CD14-positive monocyte (primary cell): ENCODE measurements at regions not wholly inside any gene's neighbourhood (a gene's known extent, or its start where the extent isn't known, plus 50 kb on each side); places are given as distances from the start of the nearest gene placed in this dataset.

ENCODE experiments used
- DNase-seq, 3 donors: peaks; one replicate each; pipeline ENCODE4 v3.0.0-alpha.2; 2011 to 2022
- H2AFZ ChIP-seq: 2 replicates; pipeline ENCODE4 v1.6.0; 2012; ENCODE audit warnings: mild to moderate bottlenecking, low read depth, low read length, inconsistent platforms; ENCODE audit not compliant: insufficient read depth, poor library complexity, severe bottlenecking
- H3K27ac ChIP-seq, 2 donors: 1 replicate in 1 of 2; 2 replicates in 1 of 2; pipeline ENCODE4 v1.5.1; 2012 to 2013; ENCODE audit warnings: low read length in 2 of 2, control low read depth in 1 of 2, inconsistent platforms in 1 of 2, low read depth in 1 of 2, mild to moderate bottlenecking in 1 of 2
- H3K27me3 ChIP-seq, 2 donors: one replicate each; pipeline versions ENCODE4 v1.6.0 to v1.6.1; 2011 to 2013; ENCODE audit warnings: low read length in 2 of 2; ENCODE audit not compliant: control insufficient read depth in 2 of 2, insufficient read depth in 2 of 2
- H3K36me3 ChIP-seq, 2 donors: replicated peaks in 1 of 2; 1 replicate in 1 of 2; 2 replicates in 1 of 2; pipeline versions ENCODE4 v1.5.1 to v1.6.1; 2012 to 2013; ENCODE audit warnings: low read length in 2 of 2, control low read depth in 1 of 2, inconsistent platforms in 1 of 2, mild to moderate bottlenecking in 1 of 2; ENCODE audit not compliant: insufficient read depth in 2 of 2, control insufficient read depth in 1 of 2
- H3K4me1 ChIP-seq, 2 donors: 1 replicate in 1 of 2; 2 replicates in 1 of 2; pipeline versions ENCODE4 v1.5.1 to v1.6.1; 2012 to 2013; ENCODE audit warnings: low read length in 2 of 2, control low read depth in 1 of 2, inconsistent platforms in 1 of 2, mild to moderate bottlenecking in 1 of 2, moderate library complexity in 1 of 2; ENCODE audit not compliant: insufficient read depth in 2 of 2, control insufficient read depth in 1 of 2
- H3K4me2 ChIP-seq: replicated peaks from 2 replicates; pipeline ENCODE3; 2012; ENCODE audit warnings: low read length, moderate library complexity, mild to moderate bottlenecking; ENCODE audit not compliant: poor library complexity, severe bottlenecking; ENCODE audit errors: extremely low read depth
- H3K4me3 ChIP-seq, 3 experiments: fragments of 200-600 bp in 1 of 3; sonication (generic) in 1 of 3; replicated peaks in 1 of 3; 1 replicate in 2 of 3; 2 replicates in 1 of 3; pipeline ENCODE4 v1.5.1; 2011 to 2013; ENCODE audit warnings: low read length in 3 of 3, mild to moderate bottlenecking in 3 of 3, control low read depth in 2 of 3, low read depth in 2 of 3, inconsistent platforms in 1 of 3, moderate library complexity in 1 of 3
- H3K79me2 ChIP-seq: 2 replicates; pipeline ENCODE4 v1.6.0; 2012; ENCODE audit warnings: mild to moderate bottlenecking, control low read depth, inconsistent platforms, low read length, moderate library complexity; ENCODE audit not compliant: insufficient read depth
- H3K9ac ChIP-seq: 2 replicates; pipeline ENCODE4 v1.6.0; 2017; ENCODE audit warnings: low read length, mild to moderate bottlenecking; ENCODE audit not compliant: insufficient read depth, poor library complexity, severe bottlenecking
- H3K9me3 ChIP-seq, 2 donors: replicated peaks in 1 of 2; 1 replicate in 1 of 2; 2 replicates in 1 of 2; pipeline versions ENCODE4 v1.5.1 to v1.6.1; 2012 to 2013; ENCODE audit warnings: low read length in 2 of 2, control low read depth in 1 of 2; ENCODE audit not compliant: control insufficient read depth in 1 of 2, insufficient read depth in 1 of 2
- H4K20me1 ChIP-seq: 2 replicates; pipeline ENCODE4 v1.6.0; 2012; ENCODE audit warnings: mild to moderate bottlenecking, low read length, control low read depth, moderate library complexity; ENCODE audit not compliant: insufficient read depth
- H3K27ac Mint-ChIP-seq, 7 donors: one replicate each; pipeline ENCODE4 v1.8.0; 2020; ENCODE audit warnings: mild to moderate bottlenecking in 7 of 7, mixed read lengths in 7 of 7, moderate library complexity in 6 of 7, inconsistent platforms in 2 of 7
- H3K27me3 Mint-ChIP-seq, 3 donors: one replicate each; pipeline ENCODE4 v1.8.0; 2021 to 2022; ENCODE audit warnings: low read depth in 3 of 3, mild to moderate bottlenecking in 3 of 3, mixed read lengths in 3 of 3, moderate library complexity in 3 of 3, inconsistent platforms in 1 of 3
- H3K36me3 Mint-ChIP-seq, 2 donors: one replicate each; pipeline ENCODE4 v1.8.0; 2020; ENCODE audit warnings: mixed read lengths in 2 of 2, inconsistent platforms in 1 of 2, mild to moderate bottlenecking in 1 of 2
- H3K4me1 Mint-ChIP-seq: one replicate; pipeline ENCODE4 v1.8.0; 2020; ENCODE audit warnings: mild to moderate bottlenecking, mixed read lengths
- H3K4me3 Mint-ChIP-seq, 2 donors: one replicate each; pipeline ENCODE4 v1.8.0; 2020; ENCODE audit warnings: mild to moderate bottlenecking in 2 of 2, mixed read lengths in 2 of 2, moderate library complexity in 1 of 2
- H3K9me3 Mint-ChIP-seq, 7 donors: one replicate each; pipeline ENCODE4 v1.8.0; 2020 to 2022; ENCODE audit warnings: mixed read lengths in 7 of 7, mild to moderate bottlenecking in 6 of 7, moderate library complexity in 6 of 7, inconsistent platforms in 2 of 7
- WGBS: methylation state at CpG from one replicate; pipeline ENCODE4 v1.1.5; 2013; ENCODE audit warnings: missing lambda C conversion rate; ENCODE audit not compliant: insufficient coverage; 5-methylcytosine and 5-hydroxymethylcytosine counted together
- intact Hi-C, 2 donors: fragments of 100-400 bp; cut with micrococcal nuclease; formaldehyde crosslinking; loops; one replicate each; pipeline versions ENCODE4 v1.15.0 to v1.15.1; 2023
- TF ChIP-seq, protein P1 (sequence below): fragments of 200-600 bp; IDR thresholded peaks from one replicate; pipeline ENCODE4 v1.8.0; 2022; ENCODE audit warnings: antibody characterized with exemption, mild to moderate bottlenecking

DNA sequence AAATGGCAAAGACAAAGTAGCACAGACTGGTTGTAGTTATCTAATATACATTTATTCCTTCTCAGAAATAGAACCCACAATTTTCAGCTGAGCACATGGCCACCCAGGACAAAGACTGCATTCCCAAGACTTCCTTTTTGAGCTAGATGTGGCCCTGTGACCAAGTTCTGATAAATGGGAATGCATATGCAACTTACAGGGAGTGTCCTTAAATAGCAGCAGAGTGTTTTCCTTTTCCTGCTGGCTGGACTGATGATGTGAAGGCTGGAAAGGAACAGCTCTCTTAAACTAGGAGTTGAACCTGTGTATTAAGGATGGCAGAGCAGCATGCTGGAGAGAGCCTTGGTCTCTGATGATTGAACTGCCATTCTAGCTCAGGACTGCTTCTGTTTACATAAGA is 74.7 kb upstream of the TNPO1 start:
- peaks cover 6 to 9% (median 7%) of the 10 kb centered on the region in 3 donors for H3K27me3 Mint-ChIP-seq
- Histone ChIP-seq H3K27me3 (no peaks in the 10 kb centered on the region), H3K4me1 (no peaks in the 10 kb centered on the region), H3K9me3 (no peaks in the 10 kb centered on the region), H4K20me1 (no peaks in the 10 kb centered on the region), H3K36me3 (no peaks in the 10 kb centered on the region), H3K27ac (no peak overlapping the region), H2AFZ (no peak overlapping the region), H3K4me2 (no peak overlapping the region), H3K79me2 (no peaks in the 10 kb centered on the region), H3K9ac (no peak overlapping the region), H3K4me3 (no peak overlapping the region)
- TF ChIP-seq, protein P1, sequence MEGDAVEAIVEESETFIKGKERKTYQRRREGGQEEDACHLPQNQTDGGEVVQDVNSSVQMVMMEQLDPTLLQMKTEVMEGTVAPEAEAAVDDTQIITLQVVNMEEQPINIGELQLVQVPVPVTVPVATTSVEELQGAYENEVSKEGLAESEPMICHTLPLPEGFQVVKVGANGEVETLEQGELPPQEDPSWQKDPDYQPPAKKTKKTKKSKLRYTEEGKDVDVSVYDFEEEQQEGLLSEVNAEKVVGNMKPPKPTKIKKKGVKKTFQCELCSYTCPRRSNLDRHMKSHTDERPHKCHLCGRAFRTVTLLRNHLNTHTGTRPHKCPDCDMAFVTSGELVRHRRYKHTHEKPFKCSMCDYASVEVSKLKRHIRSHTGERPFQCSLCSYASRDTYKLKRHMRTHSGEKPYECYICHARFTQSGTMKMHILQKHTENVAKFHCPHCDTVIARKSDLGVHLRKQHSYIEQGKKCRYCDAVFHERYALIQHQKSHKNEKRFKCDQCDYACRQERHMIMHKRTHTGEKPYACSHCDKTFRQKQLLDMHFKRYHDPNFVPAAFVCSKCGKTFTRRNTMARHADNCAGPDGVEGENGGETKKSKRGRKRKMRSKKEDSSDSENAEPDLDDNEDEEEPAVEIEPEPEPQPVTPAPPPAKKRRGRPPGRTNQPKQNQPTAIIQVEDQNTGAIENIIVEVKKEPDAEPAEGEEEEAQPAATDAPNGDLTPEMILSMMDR: no peak
- no peaks in the 10 kb centered on the region for H3K4me1 Mint-ChIP-seq
- H3K36me3 Mint-ChIP-seq: no peaks in the 10 kb centered on the region
- intact Hi-C loops: no loop called here
- no peak overlapping the region for H3K4me3 Mint-ChIP-seq
- H3K9me3 Mint-ChIP-seq: peaks cover 0 to 5% (median 2%) of the 10 kb centered on the region in 7 donors
- no peak for DNase-seq
- no peak overlapping the region for H3K27ac Mint-ChIP-seq

GRCh38 chr5:72733810-72734209 is 82.7 kb upstream of the TNPO1 start:
- Histone ChIP-seq H3K27ac (no peak overlapping the region), H3K79me2 (no peaks in the 10 kb centered on the region), H4K20me1 (no peaks in the 10 kb centered on the region), H2AFZ (no peak overlapping the region), H3K9me3 (no peaks in the 10 kb centered on the region), H3K27me3 (no peaks in the 10 kb centered on the region), H3K9ac (no peak overlapping the region), H3K36me3 (no peaks in the 10 kb centered on the region), H3K4me1 (no peaks in the 10 kb centered on the region), H3K4me3 (no peak overlapping the region), H3K4me2 (no peak overlapping the region)
- H3K4me1 Mint-ChIP-seq: no peaks in the 10 kb centered on the region
- intact Hi-C loops: no loop called here
- H3K9me3 Mint-ChIP-seq: peaks cover 2 to 10% (median 5%) of the 10 kb centered on the region in 7 donors
- H3K27me3 Mint-ChIP-seq: peaks cover 4 to 7% (median 5%) of the 10 kb centered on the region in 3 donors
- WGBS: no CpG with 5 or more reads among the region's 4 CpGs
- no peaks in the 10 kb centered on the region for H3K36me3 Mint-ChIP-seq
- DNase-seq: no peak
- H3K27ac Mint-ChIP-seq: peak overlapping the region in 1 of 7 donors; percentile 3
- H3K4me3 Mint-ChIP-seq: no peak overlapping the region
- TF ChIP-seq, protein P1: no peak
